D721Med (cell line): ENCODE measurements at regions not wholly inside any gene's neighbourhood (a gene's known extent, or its start where the extent isn't known, plus 50 kb on each side); places are given as distances from the start of the nearest gene placed in this dataset.

ENCODE experiments used
- DNase-seq: peaks from one replicate; pipeline ENCODE4 v3.0.0; 2011; ENCODE audit warnings: low spot score; ENCODE audit not compliant: insufficient read length
- FAIRE-seq: peaks from 2 replicates; lab custom pipeline; 2011; peaks lifted over from hg19 to GRCh38; lab: Jason Lieb, UNC
- TF ChIP-seq, protein P1 (sequence below): IDR thresholded peaks from 2 replicates; pipeline ENCODE4 v1.5.1; 2012; ENCODE audit warnings: mild to moderate bottlenecking, control low read depth; ENCODE audit not compliant: insufficient read depth; ENCODE audit errors: missing control alignments

DNA sequence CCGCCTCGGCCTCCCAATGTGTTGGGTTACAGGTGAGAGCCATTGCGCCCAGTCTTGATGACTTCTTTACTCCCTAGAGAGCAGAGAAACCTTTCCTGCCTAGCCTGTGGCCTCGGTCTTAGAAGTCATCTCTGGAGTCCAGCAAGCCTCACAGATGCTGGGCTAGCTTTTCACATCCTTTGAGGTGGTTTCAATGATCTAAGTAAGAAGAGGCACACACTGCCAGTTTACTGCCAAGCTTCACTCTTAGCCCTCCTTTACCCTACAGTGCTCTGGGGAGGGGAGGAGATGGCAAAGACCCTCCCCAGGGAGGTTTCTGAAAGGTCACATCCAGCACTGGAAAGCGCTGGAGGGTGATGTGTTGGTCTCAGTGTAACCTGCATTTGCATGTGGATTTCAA is 304.8 kb downstream of the PCNX1 start:
- DNase-seq = no peak
- no peak for FAIRE-seq
- TF ChIP-seq, protein P1, sequence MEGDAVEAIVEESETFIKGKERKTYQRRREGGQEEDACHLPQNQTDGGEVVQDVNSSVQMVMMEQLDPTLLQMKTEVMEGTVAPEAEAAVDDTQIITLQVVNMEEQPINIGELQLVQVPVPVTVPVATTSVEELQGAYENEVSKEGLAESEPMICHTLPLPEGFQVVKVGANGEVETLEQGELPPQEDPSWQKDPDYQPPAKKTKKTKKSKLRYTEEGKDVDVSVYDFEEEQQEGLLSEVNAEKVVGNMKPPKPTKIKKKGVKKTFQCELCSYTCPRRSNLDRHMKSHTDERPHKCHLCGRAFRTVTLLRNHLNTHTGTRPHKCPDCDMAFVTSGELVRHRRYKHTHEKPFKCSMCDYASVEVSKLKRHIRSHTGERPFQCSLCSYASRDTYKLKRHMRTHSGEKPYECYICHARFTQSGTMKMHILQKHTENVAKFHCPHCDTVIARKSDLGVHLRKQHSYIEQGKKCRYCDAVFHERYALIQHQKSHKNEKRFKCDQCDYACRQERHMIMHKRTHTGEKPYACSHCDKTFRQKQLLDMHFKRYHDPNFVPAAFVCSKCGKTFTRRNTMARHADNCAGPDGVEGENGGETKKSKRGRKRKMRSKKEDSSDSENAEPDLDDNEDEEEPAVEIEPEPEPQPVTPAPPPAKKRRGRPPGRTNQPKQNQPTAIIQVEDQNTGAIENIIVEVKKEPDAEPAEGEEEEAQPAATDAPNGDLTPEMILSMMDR = no peak

DNA sequence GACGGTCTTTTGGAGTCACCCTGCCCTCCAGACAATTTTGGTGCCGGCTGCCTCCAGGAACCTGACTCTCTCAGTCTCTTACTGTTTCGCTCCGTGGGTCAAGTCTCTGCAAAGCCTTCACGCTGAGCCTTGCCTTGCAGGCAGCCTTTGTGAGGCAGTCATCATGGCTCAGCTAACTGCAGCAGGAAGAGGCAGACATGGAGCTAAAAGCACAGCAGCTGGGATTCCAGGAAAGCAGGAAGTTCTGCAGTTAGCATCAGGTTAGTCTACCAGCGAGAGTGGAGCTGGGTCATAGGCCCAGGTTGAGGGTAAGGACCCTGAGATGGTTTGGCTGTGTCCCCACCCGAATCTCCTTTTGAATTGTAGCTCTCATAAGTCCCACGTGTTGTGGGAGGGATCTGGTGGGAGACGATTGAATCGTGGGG is 305.4 kb downstream of the PCNX1 start:
- TF ChIP-seq, protein P1 = no peak
- DNase-seq (no peak), FAIRE-seq (no peak)

DNA sequence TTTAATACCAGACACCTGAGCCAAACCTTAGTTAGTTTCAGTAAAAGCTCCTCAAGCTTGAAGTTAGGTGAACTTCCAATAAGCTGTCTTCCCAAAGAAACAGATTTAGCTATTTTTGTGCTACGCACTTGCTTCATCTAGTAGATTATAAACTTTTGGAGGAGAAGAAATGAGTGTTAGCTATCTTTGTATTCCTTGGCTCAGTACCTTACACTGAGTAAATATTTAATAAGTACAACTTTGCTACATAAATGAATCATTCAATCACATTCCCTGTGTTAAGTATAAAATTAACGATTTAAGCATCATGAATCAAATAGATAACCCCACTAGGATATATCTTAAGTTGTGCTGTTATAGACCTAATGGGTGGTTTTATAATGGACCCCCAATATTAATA is 307.0 kb downstream of the PCNX1 start:
- DNase-seq = no peak
- no peak for FAIRE-seq

DNA sequence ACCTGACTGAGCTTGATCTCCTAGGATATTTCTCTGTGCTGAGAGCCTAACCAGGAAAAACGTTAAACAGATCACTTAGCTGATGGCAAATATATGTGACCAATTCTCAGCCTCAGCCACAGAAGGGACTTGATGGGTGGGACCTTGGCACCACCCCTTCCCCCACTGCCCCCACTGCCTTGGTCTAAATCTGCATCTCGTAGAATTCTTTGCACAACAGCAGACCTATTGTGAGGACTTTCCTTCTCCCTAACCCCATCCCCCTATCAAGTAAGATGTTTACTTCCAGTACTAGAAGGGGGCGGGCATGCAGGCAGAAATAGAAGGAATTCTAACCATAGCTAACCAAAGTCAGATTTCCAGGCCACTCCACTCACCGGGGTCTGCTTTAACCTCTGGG is 313.2 kb downstream of the PCNX1 start:
- no peak for DNase-seq
- FAIRE-seq = no peak
- TF ChIP-seq, protein P1 = no peak

More for the DNA sequence above, 307.0 kb downstream of the PCNX1 start:
- TF ChIP-seq, protein P1 = no peak

DNA sequence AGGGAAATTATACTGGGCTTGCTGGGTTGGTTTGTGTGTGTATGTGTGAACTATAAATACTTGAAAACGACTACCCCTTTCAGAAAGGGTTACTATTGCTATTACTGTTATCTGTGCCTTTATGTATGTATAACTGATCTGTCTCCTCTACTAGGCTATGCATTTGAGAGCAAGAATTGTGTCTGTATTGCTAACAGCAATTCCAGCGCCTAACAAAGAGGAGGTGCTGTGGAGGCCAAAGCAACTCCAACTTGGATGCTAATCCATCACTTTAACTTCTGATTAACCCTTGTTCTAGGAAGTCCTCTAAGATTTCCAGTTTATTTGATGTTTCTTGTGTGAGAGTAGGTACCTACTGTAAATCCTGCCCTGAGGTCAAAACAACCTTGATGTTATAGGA is 313.9 kb downstream of the PCNX1 start:
- TF ChIP-seq, protein P1 = no peak
- FAIRE-seq = no peak
- no peak for DNase-seq

DNA sequence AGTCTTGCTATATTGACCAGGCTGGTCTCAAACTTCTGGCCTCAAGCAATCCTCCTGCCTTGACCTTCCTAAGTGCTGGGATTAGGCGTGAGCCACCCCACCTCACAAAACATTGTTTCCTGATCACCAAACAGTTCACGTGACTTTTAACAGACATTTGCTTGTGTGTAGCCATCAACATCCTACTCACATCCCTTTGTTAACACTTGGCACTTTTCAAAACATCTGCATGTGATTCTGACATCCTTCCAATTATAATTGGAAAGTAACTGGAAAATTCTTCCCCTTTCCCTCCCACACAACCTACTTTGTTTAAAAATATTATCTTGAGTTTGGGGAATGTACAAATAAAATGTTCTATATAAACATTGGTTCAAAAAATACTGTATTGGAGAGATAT is 317.9 kb downstream of the PCNX1 start:
- TF ChIP-seq, protein P1 = no peak
- no peak for FAIRE-seq
- DNase-seq = no peak

DNA sequence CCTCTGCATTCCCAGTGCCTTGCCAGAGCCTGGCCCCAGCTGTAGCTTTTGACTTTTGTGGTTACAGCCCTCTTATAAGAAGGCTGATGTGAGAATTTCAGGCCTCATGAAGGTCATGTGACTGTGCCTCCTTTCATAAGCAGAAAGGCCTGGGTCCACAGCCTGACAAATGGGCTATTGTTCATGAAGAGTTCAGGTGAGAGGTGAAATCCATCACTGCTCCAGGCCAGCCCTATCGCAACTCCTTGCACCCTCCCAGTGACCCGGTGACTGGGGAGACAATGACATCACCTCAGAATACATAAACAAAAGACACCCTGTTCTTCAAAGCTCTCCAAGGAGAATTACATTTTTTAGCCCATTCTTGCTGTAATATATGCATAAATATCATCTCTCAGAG is 321.5 kb downstream of the PCNX1 start:
- no peak for FAIRE-seq
- TF ChIP-seq, protein P1 = no peak
- no peak for DNase-seq
